M059J (cell line): ENCODE measurements at regions not wholly inside any gene's neighbourhood (a gene's known extent, or its start where the extent isn't known, plus 50 kb on each side); places are given as distances from the start of the nearest gene placed in this dataset.
"Not testable (repeated sequence)": the region's sequence is repeated elsewhere in the genome, so short reads cannot be mapped to it uniquely, and the experiment has no call there.

Source experiments
- DNase-seq: peaks from one replicate; pipeline ENCODE4 v3.0.0-alpha.2; 2012; ENCODE audit warnings: low read depth

DNA sequence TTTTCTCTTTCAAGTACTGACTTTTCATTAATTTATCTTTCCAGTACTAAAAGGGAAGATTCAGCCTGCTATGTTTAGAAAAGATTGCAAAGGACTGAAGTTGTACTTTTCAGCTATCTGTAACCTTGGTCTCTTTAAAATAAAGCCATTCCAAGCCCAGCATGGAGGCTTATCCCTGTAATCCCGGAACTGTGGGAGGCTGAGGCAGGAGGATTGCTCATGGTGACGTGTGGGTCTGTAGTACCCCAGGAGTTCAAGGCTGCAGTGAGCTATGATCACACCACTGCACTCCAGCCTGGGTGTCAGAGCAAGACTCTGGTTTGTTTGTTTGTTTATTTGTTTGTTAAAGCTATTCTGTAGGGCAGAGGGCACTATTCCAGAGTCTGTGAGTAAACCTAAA, 50.6 kb upstream of the TMEM170B start:
- DNase-seq, result no peak

DNA sequence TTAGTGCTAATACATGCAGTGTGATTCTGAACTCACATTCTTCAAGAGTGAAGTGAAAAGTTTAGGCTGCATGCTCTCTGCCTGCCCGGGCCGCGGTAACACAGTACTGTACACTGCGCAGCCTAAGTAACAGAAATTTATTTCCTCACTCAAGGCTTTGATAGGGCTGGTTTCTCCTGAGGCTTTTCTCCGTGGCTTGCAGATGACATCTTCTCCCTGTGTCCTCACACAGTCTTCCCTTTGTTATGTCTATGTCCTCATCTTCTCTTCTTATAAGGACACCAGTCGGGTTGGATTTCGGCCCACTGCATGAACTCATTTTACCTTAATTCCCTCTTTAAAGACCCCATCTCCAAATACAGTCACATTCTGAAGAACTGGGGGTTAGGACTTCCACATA, 51.1 kb upstream of the TMEM170B start:
- DNase-seq, result no peak

DNA sequence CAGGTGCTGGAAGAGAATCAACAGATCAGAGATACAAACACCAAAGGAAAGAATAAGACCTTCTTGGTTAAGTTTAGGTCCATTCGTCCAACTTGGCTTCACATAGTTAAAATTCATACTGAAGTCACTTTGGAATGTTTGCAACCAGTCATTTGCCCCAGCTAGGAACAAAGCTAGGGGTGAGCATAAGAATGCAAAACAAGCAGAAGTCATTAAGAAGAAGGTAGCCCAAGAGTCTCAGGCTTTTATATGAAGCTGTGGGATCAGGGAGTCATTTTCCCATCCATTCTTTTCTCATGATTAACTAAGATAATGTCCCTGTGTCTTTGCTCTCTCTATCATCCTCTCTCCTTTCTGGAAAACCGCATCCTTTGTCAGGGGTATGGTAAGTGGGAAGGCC, 51.5 kb upstream of the TMEM170B start:
- DNase-seq, result peak; percentile 42

DNA sequence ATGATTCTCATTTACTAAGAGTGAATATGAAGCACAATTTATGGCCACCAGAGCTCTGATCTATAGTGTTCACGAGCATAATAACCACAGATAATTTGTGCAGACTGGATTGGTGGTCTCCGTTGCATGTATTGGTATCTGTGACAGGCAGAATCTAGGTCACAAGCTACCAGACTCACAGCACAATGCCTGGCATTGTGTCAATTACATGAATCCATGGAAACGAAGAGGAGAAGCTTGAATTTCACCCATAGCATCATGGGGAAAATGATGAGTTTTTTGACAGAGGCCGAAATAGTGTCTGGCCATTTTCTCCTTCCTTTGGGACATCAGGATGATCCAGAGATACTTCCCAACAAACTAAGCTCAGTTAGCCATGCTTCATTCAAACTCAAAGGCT, 52.3 kb upstream of the TMEM170B start:
- DNase-seq, result no peak

DNA sequence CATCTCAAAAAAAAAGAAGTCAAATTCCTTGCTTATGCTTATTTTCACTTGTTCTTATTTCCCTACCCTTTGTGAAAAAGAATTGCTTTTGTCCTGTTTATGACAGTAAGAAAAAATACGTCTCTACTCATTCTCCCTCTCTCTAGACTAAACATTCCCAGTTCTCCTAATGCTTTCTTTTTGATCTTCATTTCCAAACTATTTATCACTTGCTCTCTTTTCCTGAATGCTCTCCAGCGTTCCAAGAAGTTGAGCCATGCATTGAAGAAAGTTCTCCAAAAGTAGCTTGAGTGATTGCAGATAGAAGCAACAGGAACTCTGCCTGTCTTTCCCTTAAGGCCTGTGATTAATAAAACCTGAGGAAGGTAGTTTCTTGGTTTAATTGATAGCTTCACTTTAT, 53.1 kb upstream of the TMEM170B start:
- no peak for DNase-seq

DNA sequence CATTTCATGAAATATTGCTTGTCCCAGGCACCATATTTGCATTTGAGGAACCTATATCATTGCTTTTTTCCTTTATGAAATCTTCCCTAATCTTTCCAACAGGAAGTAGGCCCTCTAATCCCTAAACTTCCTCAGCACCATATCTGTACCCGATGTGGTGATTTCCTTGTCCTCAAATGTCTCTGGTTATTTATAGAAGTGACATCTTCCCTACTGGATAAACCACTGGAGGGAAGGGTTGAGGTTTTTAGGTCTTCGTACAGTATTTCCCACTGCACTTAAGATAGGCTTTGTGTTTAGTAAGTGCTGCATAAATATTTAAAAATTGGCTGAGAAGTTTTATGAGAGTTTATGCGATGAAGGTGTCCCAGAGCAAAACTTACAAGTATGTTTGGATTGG, 54.9 kb upstream of the TMEM170B start:
- DNase-seq, result no peak

DNA sequence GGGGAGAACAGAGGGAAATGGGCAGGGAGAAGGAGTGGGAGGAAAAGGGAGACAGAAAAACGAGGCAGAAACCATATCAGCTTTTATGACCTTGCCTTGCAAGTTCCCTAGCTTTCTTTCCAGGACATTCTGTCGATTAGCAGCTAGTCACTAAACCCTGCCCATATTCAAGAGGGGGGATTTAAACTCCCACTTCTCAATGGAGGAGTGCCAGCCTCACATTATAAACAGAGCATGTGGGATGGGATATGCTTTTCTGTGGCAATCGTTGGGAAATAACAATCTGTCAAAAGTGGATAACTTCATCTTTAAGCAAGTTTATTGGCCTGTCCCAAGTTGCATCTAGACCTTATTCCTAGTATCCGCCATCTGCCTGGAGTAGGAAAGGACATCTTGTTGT, 57.0 kb upstream of the TMEM170B start:
- DNase-seq, result no peak

DNA sequence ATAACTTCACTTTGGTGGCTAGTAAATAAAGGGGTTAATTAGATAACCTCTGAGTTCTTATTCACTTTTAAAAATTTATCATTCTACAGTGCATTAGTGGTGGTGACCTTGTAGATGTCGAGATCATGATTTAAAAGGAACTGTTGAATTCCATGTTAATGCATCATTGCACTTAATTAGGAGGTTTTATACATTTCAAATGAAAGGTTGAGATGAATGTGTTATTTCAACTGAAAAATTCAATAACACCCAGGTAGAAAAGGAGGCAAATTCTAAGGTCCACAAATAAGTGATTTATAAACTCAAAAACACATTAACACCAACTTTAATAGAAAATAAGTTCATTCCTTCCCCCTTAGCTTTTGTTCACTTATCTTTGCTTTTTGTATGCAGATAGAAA, 58.3 kb upstream of the TMEM170B start:
- peak; percentile 37 for DNase-seq

DNA sequence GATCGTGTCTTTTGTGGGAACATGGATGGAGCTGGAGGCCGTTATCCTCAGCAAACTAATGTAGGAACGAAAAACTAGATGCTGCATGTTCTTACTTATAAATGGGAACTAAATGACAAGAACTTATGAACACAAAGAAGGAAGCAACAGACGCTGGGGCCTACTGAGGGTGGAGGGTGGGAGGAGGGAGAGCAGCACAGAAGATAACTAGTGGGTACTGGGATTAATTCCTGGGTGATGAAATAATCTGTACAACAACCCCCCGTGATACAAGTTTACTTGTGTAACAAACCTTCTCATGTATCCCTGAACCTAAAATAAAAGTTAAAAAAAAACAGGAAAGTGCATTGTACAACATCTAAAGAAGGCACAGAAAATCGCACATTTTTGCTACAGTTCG, 59.0 kb upstream of the TMEM170B start:
- no peak for DNase-seq

DNA sequence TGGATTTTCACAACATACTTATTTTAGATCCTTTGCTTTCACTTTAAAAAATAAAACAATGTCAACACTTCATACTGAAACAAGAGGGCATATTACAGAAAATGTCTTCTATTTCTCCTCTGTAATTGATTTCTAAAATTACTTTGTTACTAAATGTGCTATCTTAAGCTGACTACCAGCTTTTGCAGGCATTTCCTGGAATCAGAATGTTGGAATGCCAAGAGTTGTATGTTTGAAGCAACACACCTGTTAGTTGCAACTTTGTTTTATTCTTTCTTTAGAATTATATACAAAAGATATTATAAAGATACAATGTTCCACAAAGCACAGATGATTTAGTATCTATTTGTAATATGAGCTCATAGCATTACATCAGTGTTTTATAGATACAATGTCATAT, 62.5 kb upstream of the TMEM170B start:
- DNase-seq, result no peak

DNA sequence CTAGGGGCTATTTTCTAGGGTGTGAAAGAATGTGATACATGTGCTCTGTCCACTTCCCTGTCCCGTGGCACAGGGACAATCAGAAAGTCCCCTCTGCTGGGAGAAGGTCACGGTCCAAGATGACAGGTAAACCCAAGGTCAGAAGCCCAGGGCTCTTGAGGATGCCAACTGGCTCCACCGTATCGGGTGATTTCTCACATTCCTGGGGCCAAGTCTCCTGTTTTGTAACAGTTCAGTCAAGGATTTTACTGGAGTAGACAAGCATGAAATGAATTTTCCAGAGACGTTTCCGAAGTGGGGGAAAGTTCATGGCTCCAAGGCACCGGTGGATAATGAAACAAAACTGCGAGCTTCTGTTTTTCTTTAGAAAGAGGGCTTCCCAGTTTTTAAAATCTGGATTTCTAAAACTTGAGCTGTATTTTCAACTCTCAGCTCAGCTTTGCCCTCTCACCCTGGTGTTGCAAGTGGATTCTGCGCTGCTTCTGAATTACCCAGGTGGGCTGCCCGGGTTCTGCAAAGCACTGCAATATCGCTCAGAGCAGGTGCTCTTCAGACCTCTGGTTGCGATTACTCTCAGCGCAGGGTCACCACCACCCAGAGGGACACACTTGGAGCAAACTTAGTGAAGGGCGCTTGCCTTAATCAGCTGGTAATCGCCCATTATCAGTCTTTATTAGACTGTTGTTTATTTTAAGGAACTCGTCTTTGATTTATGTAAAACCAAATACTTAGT, 64.4 kb upstream of the TMEM170B start:
- DNase-seq, result peak; percentile 47

DNA sequence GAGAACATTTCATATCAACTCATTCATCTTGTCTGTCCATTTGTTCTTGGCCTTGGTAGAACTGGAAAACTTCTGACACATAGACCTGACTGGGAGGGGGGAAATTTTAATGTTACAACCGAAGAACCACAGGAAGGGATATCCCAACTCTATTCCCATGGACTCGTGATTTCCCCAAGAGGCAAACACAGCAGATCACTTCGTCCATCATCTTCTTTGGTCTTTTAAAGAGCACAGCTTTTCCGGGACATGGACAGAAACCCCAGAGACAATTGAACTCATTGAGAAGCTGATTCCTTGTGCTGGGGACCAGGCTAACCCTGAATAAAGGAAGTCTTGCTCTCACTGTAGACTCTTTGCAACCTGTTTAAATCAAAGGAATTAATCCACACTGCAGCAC, 66.3 kb upstream of the TMEM170B start:
- DNase-seq, result no peak

DNA sequence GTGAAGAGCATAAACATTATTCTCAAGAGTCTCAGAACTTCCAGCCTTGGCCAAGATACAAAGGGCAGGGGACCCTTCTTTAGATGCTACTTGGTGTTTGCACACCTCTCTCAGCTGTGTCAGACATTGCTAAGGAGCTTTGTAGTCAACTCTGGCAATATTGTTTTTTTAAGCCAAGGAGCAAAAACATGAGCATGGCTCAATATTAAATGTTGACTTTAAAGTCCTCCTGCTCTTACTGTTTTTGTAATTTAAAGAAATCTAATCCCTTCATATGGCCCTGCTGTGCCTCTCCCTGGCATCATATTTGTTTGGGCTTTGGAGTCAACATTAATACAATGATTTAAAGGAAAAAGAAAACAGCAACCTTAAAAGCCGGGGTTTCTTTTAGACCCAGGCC, 67.9 kb upstream of the TMEM170B start:
- no peak for DNase-seq

DNA sequence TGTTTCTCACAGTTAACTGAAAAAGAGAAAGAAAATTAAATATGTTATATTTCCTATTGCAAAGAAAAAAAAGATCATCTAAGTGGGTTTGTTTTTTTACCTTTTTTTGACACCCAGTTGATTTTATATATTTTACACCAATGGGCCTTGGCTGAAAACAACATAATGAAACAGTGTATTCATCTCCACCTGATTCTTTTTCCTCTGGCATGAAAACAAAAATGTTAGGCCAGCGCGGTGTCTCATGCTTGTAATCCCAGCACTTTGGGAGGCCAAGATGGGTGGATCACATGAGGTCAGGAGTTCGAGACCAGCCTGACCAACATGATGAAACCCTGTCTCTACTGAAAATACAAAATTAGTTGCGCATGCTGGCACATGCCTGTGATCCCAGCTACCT, 69.3 kb upstream of the TMEM170B start:
- not testable (repeated sequence) for DNase-seq

DNA sequence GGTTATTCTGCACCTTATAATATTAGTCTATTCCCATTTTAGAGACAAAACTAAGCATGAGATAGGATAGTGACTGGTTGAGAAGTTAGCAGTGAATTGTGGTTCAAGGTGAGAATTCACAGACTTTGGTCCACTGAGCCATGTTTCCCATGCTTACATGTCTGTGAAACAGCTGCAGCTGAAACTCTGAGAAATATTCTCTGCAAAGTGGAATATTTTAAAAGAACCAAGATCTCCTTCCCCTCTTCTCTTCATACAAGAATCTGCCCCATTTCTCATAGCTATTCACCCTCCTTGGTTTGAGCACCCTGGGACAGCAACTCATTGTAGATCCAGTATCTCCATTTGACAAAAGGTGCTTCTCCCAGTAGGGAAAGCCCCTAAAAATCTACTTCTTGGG, 70.2 kb upstream of the TMEM170B start:
- no peak for DNase-seq

DNA sequence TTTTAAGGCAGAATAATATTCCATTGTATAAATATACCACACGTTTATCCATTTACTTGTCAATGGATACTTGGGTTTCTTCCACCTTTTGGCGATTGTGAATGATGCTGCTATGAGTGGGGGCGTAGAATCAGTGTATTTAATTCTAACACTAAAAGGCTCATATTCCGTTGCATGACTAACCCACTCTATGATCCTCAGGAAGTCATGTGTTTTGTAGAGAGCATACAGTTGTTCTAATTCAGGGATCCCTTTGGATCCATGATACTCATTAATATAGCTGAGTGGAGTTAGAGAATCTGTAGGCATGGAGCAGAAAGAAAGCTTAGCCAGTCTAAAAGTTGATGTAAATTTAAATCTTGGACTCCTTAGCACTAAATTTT, 74.2 kb upstream of the TMEM170B start:
- no peak for DNase-seq

DNA sequence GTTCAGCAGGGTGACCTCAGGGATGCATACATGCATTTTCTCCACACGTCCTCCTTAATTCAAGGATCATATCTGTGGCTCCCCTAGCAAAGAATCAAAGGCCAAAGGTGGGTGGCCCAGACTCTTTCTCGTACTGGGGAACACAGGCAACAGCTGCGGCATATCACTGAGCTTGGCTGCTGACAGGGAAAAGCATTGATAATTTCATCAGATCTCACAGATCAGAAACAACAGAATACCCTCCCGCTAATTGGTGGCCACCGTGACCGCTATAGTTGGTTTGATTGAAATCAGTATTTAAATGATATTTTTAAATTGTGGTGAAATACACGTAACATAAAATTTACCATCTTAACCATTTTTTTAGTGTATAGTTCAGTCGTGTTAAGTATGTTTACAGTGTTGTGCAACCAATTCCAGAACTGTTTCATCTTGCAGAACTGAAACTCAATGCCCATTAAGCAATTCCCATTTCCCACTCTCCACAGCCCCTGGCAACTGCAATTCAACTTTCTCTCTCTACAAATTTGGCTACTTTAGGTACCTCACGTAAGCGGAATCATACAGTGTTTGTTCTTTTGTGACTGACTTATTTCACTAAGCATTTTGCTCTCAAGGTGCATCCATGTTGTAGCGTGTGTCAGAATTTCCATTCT, 74.7 kb upstream of the TMEM170B start:
- no peak for DNase-seq

DNA sequence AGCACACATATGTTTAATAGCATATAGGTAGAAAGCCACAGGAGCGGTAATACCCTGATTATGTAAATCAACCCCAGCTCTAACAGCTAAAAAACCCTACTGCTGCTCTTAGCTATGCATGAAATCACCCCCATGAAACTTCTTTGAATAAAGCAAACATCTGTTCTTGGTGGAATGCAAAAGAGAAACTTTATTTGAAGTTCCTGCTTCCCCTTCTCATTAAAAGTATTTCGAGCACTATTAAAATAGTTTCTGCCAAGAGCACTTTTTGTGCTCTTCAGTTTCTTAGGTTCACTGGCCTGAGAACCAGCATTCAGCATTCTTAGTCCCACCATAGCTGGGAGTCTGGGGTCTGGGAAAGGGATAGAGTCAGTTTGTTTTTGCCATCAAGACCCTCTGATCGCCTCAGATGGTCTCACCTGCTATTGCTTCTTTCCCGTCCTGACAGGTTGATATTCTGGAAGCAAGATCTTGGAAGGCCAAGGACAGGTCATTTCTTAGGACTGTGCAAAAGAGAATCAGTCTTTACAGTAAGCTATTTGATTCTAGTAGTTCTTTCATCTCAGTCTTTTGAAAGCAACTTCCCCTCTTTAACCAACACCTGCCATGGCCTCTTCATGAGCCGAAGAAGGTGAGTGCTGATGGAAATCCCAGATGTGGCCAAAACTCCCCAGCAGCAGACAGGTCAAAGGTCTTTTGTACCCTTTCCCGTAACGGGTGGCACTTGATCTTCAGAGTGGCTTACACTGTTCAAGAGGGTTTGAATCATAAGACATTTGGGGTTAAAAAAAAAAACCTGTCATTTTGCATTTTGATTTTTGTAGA, 76.5 kb upstream of the TMEM170B start:
- DNase-seq, result no peak

DNA sequence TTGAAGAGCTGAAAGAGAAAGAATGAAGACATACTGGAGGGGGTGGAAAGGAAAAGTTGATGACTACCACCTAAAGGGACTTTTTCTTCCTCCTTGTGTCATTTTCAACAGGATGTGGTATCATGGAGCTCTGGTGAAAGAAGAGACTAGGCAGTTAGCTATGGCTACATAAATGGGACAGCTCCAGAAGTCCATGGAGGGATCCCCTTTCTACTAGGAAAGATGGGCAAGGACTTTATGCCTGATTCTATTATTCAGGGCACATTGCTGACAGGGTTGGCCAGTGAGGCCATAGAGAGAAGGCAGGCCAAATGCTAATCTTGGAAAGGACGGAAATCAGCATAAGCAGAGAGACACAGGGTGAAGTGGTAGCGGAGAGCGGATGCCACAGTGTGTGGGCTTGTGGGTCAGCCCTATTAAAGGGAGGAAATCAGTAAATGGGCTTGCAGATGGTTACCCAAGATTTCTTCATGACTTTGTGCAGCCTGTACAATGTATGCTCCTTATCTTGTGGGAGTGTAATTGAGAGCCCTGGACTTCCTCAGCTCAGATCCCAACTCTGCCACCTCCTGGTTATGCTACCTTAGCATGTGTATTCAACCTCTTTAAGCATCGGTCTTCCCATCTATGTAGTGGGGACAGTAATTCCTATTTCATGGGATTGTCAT, 77.4 kb upstream of the TMEM170B start:
- peak; percentile 78 for DNase-seq

DNA sequence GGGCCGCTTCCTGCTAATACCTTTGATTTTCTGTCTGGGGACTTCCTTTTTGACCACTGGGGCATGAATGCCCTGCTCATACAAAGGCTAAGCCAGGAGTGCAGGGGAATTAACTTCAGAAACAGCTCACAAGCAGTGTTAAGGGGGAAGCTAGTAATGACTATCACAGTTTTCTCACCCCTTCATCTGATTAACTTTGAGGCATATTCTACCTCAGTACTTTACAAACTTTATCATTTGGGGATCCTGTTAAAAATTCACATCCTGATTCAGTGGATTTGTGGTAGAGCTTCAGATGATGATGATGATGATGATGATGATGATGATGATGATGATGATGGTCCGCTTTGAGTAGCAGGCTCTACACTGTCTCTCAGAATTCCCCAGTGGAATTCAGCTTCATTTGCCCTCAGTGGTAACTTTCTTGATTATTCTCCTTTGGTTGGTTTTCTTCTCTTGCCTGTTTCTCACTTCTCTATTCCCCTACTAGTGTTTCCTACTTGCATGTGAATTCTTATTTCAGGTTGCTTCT, 78.4 kb upstream of the TMEM170B start:
- no peak for DNase-seq

DNA sequence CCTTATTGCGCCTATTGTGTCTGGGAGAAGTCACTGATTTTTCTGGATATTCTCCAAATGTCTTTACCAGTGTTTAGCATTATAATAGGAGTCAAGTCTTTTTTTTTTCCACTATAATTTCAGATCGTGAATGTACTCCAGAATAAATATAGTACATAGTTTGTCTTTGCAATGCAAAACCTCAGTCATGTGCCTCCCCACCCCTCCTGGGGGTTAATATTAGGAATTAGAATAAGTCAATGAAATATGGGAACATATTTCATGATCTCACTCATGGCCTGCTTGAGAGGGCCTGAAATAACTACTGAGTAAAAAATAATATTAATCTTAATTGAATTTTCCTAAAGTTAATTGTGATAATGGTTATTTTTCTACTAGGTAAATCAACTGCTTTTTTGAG, 79.0 kb upstream of the TMEM170B start:
- no peak for DNase-seq

DNA sequence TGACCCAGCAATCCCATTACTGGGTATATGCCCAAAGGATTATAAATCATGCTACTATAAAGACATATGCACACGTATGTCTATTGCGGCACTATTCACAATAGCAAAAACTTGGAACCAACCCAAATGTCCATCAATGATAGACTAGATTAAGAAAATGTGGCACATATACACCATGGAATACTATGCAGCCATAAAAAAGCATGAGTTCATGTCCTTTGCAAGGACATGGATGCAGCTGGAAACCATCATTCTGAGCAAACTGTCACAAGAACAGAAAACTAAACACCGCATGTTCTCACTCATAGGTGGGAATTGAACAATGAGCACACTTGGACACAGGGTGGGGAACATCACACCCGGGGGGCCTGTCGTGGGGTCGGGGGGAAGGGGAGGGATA, 80.1 kb upstream of the TMEM170B start:
- not testable (repeated sequence) for DNase-seq
